ENCODE measurements at regions not wholly inside any gene's neighbourhood (a gene's known extent, or its start where the extent isn't known, plus 50 kb on each side); places are given as distances from the start of the nearest gene placed in this dataset.

GRCh38 chr17:36837195-36837938 lies 99.9 kb upstream of the LHX1 start (continued):
- TF ChIP-seq TRIM28 (IDR thresholded peaks at IDR 0.05; ENCODE audit: borderline replicate concordance, low read length), result no peak
- no peak for TF ChIP-seq SP2 (tag by site-specific recombination; IDR thresholded peaks at IDR 0.05)
- no peak for TF ChIP-seq ZNF558 (tag by site-specific recombination; IDR thresholded peaks at IDR 0.05)
- peak; percentile 52 for TF ChIP-seq ZIC2 (tag by site-specific recombination; IDR thresholded peaks at IDR 0.05)
- TF ChIP-seq ZNF274 (IDR thresholded peaks at IDR 0.05; ENCODE audit: low read length), result no peak
- TF ChIP-seq ZNF274 (tag by site-specific recombination; IDR thresholded peaks at IDR 0.05; ENCODE audit: borderline replicate concordance), result no peak
- TF ChIP-seq PRDM6 (tag by site-specific recombination; IDR thresholded peaks at IDR 0.05), result peak; percentile 92
- no peak for TF ChIP-seq ZNF629 (tag by site-specific recombination; IDR thresholded peaks at IDR 0.05)
- peak; percentile 62 for TF ChIP-seq IKZF3 (tag by site-specific recombination; IDR thresholded peaks at IDR 0.05)
- peak; percentile 49; the same call in 1 of the 2 replicates for TF ChIP-seq PRDM4 (tag by site-specific recombination; IDR thresholded peaks at IDR 0.05)
- peak; percentile 67; the same call in 1 of the 2 replicates for TF ChIP-seq KLF8 (tag by site-specific recombination; IDR thresholded peaks at IDR 0.05)
- TF ChIP-seq ZFP3 (tag by site-specific recombination; IDR thresholded peaks at IDR 0.05; ENCODE audit: low read depth), result no peak
- no peak for TF ChIP-seq ZNF623 (tag by site-specific recombination; IDR thresholded peaks at IDR 0.05)
- no peak for TF ChIP-seq HIC1 (tag by site-specific recombination; IDR thresholded peaks at IDR 0.05)
- TF ChIP-seq WT1 (tag by site-specific recombination; IDR thresholded peaks at IDR 0.05), result peak; percentile 44; the same call in 1 of the 2 replicates
- no peak for TF ChIP-seq ZNF221 (tag by site-specific recombination; IDR thresholded peaks at IDR 0.05; ENCODE audit: borderline replicate concordance)
- peak; percentile 93 for TF ChIP-seq OSR2 (tag by site-specific recombination; IDR thresholded peaks at IDR 0.05)

GRCh38 chr17:36837939-36838272 lies 99.4 kb upstream of the LHX1 start:
- H3K4me3 ChIP-seq (ENCODE audit: low read depth, low read length), result no peak overlapping the region
- H3K36me3 ChIP-seq (ENCODE audit: control insufficient read depth in 2 of 2, insufficient read depth in 1 of 2, low read length in 2 of 2), result no peaks in the 10 kb centered on the region
- 0 out of 2 replicates have a peak, but pooled peaks have one; percentile 3 for TF ChIP-seq ZNF341 (tag by site-specific recombination; IDR thresholded peaks at IDR 0.05; ENCODE audit: low read depth)
- no peak for TF ChIP-seq ZNF600 (tag by site-specific recombination; IDR thresholded peaks at IDR 0.05)
- peak; percentile 48; the same call in 1 of the 2 replicates for TF ChIP-seq ZNF473 (tag by site-specific recombination; IDR thresholded peaks at IDR 0.05)
- TF ChIP-seq REST (tag by site-specific recombination; IDR thresholded peaks at IDR 0.05), result no peak
- 0 out of 2 replicates have a peak, but pooled peaks have one; percentile 18 for TF ChIP-seq KLF16 (tag by site-specific recombination; IDR thresholded peaks at IDR 0.05)
- TF ChIP-seq ZNF366 (tag by site-specific recombination; conservative IDR thresholded peaks at IDR 0.05), result peak; percentile 91
- 0 out of 2 replicates have a peak, but pooled peaks have one; percentile 15 for TF ChIP-seq ZBTB20 (tag by site-specific recombination; IDR thresholded peaks at IDR 0.05)
- TF ChIP-seq PATZ1 (tag by site-specific recombination; IDR thresholded peaks at IDR 0.05), result 0 out of 2 replicates have a peak, but pooled peaks have one; percentile 0
- ChIA-PET CTCF (interaction anchor here (0.7 kb wide), 1 partner anchor 19 kb away, joined by 5 read pairs; no protein-coding TSS in a partner anchor), POLR2A (no interaction called here)
- no peak overlapping the region for H3K27ac ChIP-seq (ENCODE audit: extremely low read depth, low read depth, low read length)
- no peaks in the 10 kb centered on the region for H3K9me3 ChIP-seq (ENCODE audit: control insufficient read depth, insufficient read depth, low read depth, low read length)
- H3K4me1 ChIP-seq (ENCODE audit: control insufficient read depth, insufficient read depth, low read length), result peaks cover 6% of the 10 kb centered on the region; the same call in 1 of the 2 replicates

All from HEK293 (cell line).